GM23338 (cell line): ENCODE measurements at regions not wholly inside any gene's neighbourhood (a gene's known extent, or its start where the extent isn't known, plus 50 kb on each side); places are given as distances from the start of the nearest gene placed in this dataset.

ENCODE experiments used
- ATAC-seq: fragments of 200-7000 bp; cut with Tn5 transposase; 3 replicates; pipeline ENCODE4 v1.9.1; 2020
- DNase-seq: peaks from one replicate; pipeline ENCODE4 v3.0.0-alpha.2; 2015; ENCODE audit warnings: low spot score
- H2AFZ ChIP-seq: fragments of 200-600 bp; sonication (generic); 2 replicates; pipeline ENCODE4 v1.8.0; 2016; ENCODE audit warnings: antibody characterized with exemption, mild to moderate bottlenecking, moderate library complexity
- H3F3A ChIP-seq: fragments of 200-600 bp; sonication (generic); replicated peaks from 2 replicates; pipeline ENCODE4 v1.8.0; 2017; ENCODE audit warnings: antibody characterized with exemption, mixed run types, low read depth
- H3K27ac ChIP-seq: fragments of 200-600 bp; sonication (generic); 2 replicates; pipeline ENCODE4 v1.6.1; 2016; ENCODE audit warnings: low read depth
- H3K27me3 ChIP-seq: fragments of 200-600 bp; sonication (generic); 2 replicates; pipeline ENCODE4 v1.8.0; 2016; ENCODE audit warnings: mild to moderate bottlenecking, mixed run types, moderate library complexity; ENCODE audit not compliant: insufficient read depth
- H3K36me3 ChIP-seq: fragments of 200-600 bp; sonication (generic); 2 replicates; pipeline ENCODE4 v1.8.0; 2016; ENCODE audit warnings: mild to moderate bottlenecking; ENCODE audit not compliant: insufficient read depth
- H3K4me1 ChIP-seq: fragments of 200-600 bp; sonication (generic); 2 replicates; pipeline ENCODE4 v1.8.0; 2016; ENCODE audit warnings: mild to moderate bottlenecking, moderate library complexity; ENCODE audit not compliant: insufficient read depth
- H3K4me2 ChIP-seq: fragments of 200-600 bp; sonication (generic); 2 replicates; pipeline ENCODE4 v1.7.1; 2017; ENCODE audit warnings: mixed run types
- H3K4me3 ChIP-seq: fragments of 200-600 bp; sonication (generic); 2 replicates; pipeline ENCODE4 v1.6.1; 2016; ENCODE audit warnings: mixed run types
- H3K79me2 ChIP-seq: fragments of 200-600 bp; sonication (generic); replicated peaks from 2 replicates; pipeline ENCODE4 v1.8.0; 2017; ENCODE audit warnings: mild to moderate bottlenecking; ENCODE audit not compliant: insufficient read depth
- H3K9me2 ChIP-seq: fragments of 200-600 bp; sonication (generic); 2 replicates; pipeline ENCODE4 v1.8.0; 2017; ENCODE audit not compliant: insufficient read depth
- H4K20me1 ChIP-seq: fragments of 200-600 bp; sonication (generic); replicated peaks from 2 replicates; pipeline ENCODE4 v1.8.0; 2017; ENCODE audit warnings: mild to moderate bottlenecking; ENCODE audit not compliant: insufficient read depth
- H3K27ac Mint-ChIP-seq: 2 replicates; pipeline ENCODE4 v1.8.0; 2020; ENCODE audit warnings: inconsistent platforms, mild to moderate bottlenecking, moderate library complexity, mixed read lengths
- H3K27me3 Mint-ChIP-seq: 3 replicates; pipeline ENCODE4 v1.8.0; 2022; ENCODE audit warnings: low read depth, mild to moderate bottlenecking, moderate library complexity, mixed read lengths, inconsistent platforms; ENCODE audit not compliant: insufficient read depth, poor library complexity
- H3K36me3 Mint-ChIP-seq: 3 replicates; pipeline ENCODE4 v1.8.0; 2021; ENCODE audit warnings: low read depth, mild to moderate bottlenecking, inconsistent platforms, moderate library complexity, mixed read lengths
- H3K4me1 Mint-ChIP-seq: 3 replicates; pipeline ENCODE4 v1.8.0; 2020; ENCODE audit warnings: mild to moderate bottlenecking, inconsistent platforms, mixed read lengths
- H3K4me3 Mint-ChIP-seq: 3 replicates; pipeline ENCODE4 v1.8.0; 2021; ENCODE audit warnings: moderate library complexity, mild to moderate bottlenecking, inconsistent platforms, mixed read lengths
- H3K9me3 Mint-ChIP-seq: 3 replicates; pipeline ENCODE4 v1.8.0; 2020; ENCODE audit warnings: moderate library complexity, mild to moderate bottlenecking, inconsistent platforms, mixed read lengths
- CREB1 ChIP-seq: fragments of 250-450 bp; sonication (Bioruptor Pico); IDR thresholded peaks from 2 replicates; pipeline ENCODE4 v1.5.0; 2020; ENCODE audit warnings: low read depth, mild to moderate bottlenecking, moderate library complexity
- CTCF ChIP-seq, 2 experiments: fragments of 200-600 bp in 1 of 2; sonication (generic) in 1 of 2; conservative IDR thresholded peaks; 2 replicates each; pipeline versions ENCODE4 v1.5.1 to v1.6.1; 2016 to 2017; ENCODE audit warnings: antibody characterized with exemption in 2 of 2, low read depth in 2 of 2, mild to moderate bottlenecking in 2 of 2, moderate library complexity in 1 of 2
- ETS1 ChIP-seq: IDR thresholded peaks from 2 replicates; pipeline ENCODE4 v1.6.1; 2016; ENCODE audit warnings: antibody characterized with exemption
- EZH2 ChIP-seq: fragments of 200-600 bp; sonication (generic); IDR thresholded peaks from one replicate; pipeline ENCODE4 v1.8.0; 2017; ENCODE audit warnings: antibody characterized with exemption, mild to moderate bottlenecking, low read depth; ENCODE audit not compliant: unreplicated experiment
- POLR2AphosphoS5 ChIP-seq: IDR thresholded peaks from 2 replicates; pipeline ENCODE4 v1.6.1; 2016; ENCODE audit warnings: antibody characterized with exemption, low read depth
- STAT1 ChIP-seq: IDR thresholded peaks from one replicate; pipeline ENCODE4 v1.6.1; 2016; ENCODE audit warnings: antibody characterized with exemption; ENCODE audit not compliant: unreplicated experiment
- ZNF331 ChIP-seq: fragments of 250-450 bp; sonication (Bioruptor Pico); IDR thresholded peaks from 2 replicates; pipeline ENCODE4 v1.5.0; 2020; ENCODE audit warnings: low read depth, mild to moderate bottlenecking, moderate library complexity
- TF ChIP-seq, protein P1 (sequence below): fragments of 250-450 bp; sonication (Bioruptor Pico); IDR thresholded peaks from 2 replicates; pipeline ENCODE4 v1.5.0; 2020; ENCODE audit warnings: mild to moderate bottlenecking, moderate library complexity

DNA sequence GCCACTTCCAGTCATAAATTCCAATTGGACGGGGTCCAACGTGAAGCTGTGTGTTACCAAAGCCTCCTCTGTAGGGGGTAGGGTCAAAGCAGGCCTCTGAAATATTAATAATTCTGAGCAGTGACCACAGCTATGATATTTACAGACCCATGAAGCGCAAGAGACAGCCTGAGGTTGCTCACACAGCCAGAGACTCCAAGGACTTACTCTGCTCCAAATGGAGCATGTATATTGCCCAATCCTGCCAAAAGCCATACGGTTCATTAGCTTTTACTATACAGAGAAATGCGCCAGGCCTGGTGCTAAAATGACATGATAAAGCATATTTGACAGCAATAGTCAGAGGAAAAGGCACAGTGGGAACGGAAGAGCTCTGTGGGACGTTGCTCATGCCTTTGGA lies 151.3 kb downstream of the PAH start:
- Histone ChIP-seq H3K27ac (no peak overlapping the region), H3K9me2 (0 out of 2 replicates have a peak, but pooled peaks cover 3% of the 10 kb centered on the region), H3K79me2 (no peaks in the 10 kb centered on the region), H4K20me1 (no peaks in the 10 kb centered on the region), H3K4me3 (no peak overlapping the region), H3F3A (no peaks in the 10 kb centered on the region), H3K27me3 (no peaks in the 10 kb centered on the region), H3K4me1 (no peaks in the 10 kb centered on the region), H3K36me3 (no peaks in the 10 kb centered on the region), H3K4me2 (no peak overlapping the region), H2AFZ (no peak overlapping the region)
- peaks cover 11% of the 10 kb centered on the region; the same call in 2 of the 3 replicates for H3K4me1 Mint-ChIP-seq
- TF ChIP-seq EZH2 (no peak), STAT1 (no peak), POLR2AphosphoS5 (no peak), CREB1 (CRISPR knock-in tag) (no peak), ETS1 (no peak), CTCF (conservative IDR thresholded peaks at IDR 0.05; ENCODE audit: low read depth in 2 of 2) (no peak), ZNF331 (CRISPR knock-in tag) (no peak)
- TF ChIP-seq, protein P1, sequence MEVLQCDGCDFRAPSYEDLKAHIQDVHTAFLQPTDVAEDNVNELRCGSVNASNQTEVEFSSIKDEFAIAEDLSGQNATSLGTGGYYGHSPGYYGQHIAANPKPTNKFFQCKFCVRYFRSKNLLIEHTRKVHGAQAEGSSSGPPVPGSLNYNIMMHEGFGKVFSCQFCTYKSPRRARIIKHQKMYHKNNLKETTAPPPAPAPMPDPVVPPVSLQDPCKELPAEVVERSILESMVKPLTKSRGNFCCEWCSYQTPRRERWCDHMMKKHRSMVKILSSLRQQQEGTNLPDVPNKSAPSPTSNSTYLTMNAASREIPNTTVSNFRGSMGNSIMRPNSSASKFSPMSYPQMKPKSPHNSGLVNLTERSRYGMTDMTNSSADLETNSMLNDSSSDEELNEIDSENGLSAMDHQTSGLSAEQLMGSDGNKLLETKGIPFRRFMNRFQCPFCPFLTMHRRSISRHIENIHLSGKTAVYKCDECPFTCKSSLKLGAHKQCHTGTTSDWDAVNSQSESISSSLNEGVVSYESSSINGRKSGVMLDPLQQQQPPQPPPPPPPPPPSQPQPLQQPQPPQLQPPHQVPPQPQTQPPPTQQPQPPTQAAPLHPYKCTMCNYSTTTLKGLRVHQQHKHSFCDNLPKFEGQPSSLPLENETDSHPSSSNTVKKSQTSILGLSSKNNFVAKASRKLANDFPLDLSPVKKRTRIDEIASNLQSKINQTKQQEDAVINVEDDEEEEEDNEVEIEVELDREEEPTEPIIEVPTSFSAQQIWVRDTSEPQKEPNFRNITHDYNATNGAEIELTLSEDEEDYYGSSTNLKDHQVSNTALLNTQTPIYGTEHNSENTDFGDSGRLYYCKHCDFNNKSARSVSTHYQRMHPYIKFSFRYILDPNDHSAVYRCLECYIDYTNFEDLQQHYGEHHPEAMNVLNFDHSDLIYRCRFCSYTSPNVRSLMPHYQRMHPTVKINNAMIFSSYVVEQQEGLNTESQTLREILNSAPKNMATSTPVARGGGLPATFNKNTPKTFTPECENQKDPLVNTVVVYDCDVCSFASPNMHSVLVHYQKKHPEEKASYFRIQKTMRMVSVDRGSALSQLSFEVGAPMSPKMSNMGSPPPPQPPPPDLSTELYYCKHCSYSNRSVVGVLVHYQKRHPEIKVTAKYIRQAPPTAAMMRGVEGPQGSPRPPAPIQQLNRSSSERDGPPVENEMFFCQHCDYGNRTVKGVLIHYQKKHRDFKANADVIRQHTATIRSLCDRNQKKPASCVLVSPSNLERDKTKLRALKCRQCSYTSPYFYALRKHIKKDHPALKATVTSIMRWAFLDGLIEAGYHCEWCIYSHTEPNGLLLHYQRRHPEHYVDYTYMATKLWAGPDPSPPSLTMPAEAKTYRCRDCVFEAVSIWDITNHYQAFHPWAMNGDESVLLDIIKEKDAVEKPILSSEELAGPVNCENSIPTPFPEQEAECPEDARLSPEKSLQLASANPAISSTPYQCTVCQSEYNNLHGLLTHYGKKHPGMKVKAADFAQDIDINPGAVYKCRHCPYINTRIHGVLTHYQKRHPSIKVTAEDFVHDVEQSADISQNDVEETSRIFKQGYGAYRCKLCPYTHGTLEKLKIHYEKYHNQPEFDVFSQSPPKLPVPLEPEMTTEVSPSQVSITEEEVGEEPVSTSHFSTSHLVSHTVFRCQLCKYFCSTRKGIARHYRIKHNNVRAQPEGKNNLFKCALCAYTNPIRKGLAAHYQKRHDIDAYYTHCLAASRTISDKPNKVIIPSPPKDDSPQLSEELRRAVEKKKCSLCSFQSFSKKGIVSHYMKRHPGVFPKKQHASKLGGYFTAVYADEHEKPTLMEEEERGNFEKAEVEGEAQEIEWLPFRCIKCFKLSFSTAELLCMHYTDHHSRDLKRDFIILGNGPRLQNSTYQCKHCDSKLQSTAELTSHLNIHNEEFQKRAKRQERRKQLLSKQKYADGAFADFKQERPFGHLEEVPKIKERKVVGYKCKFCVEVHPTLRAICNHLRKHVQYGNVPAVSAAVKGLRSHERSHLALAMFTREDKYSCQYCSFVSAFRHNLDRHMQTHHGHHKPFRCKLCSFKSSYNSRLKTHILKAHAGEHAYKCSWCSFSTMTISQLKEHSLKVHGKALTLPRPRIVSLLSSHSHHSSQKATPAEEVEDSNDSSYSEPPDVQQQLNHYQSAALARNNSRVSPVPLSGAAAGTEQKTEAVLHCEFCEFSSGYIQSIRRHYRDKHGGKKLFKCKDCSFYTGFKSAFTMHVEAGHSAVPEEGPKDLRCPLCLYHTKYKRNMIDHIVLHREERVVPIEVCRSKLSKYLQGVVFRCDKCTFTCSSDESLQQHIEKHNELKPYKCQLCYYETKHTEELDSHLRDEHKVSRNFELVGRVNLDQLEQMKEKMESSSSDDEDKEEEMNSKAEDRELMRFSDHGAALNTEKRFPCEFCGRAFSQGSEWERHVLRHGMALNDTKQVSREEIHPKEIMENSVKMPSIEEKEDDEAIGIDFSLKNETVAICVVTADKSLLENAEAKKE (CRISPR knock-in tag) = no peak
- no peak overlapping the region for H3K4me3 Mint-ChIP-seq
- H3K27me3 Mint-ChIP-seq = peaks cover 5% of the 10 kb centered on the region
- no peaks in the 10 kb centered on the region for H3K36me3 Mint-ChIP-seq
- no peak for DNase-seq
- H3K27ac Mint-ChIP-seq = no peak overlapping the region
- ATAC-seq = no peak
- no peaks in the 10 kb centered on the region for H3K9me3 Mint-ChIP-seq
